GM19328 (cell line): ENCODE measurements at regions not wholly inside any gene's neighbourhood (a gene's known extent, or its start where the extent isn't known, plus 50 kb on each side); places are given as distances from the start of the nearest gene placed in this dataset.
"Not testable (repeated sequence)": the region's sequence is repeated elsewhere in the genome, so short reads cannot be mapped to it uniquely, and the experiment has no call there.

ENCODE experiments used
- ATAC-seq: cut with Tn5 transposase; IDR thresholded peaks from one replicate; pipeline ENCODE4 v1.9.1; 2021; ENCODE audit warnings: mild to moderate bottlenecking, moderate library complexity; ENCODE audit not compliant: unreplicated experiment

DNA sequence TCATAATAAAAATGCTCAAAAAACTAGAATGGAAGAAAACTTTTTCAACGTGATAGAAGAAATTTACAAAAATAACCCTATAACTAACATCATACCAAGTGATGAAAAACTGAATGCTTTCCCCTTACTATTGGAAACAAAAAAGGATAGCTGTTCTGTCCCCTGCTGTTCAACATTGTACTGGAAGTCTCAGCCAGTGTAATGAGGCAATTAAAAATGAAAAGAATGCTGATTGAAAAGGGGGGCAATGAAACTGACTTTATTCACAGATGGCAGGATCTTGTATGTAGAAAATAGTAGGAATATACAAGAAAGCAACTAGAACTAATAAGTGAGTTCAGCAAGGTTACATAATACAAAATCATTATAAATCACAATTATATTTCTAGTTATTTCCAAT lies 337.9 kb upstream of the KITLG start:
- no peak for ATAC-seq

DNA sequence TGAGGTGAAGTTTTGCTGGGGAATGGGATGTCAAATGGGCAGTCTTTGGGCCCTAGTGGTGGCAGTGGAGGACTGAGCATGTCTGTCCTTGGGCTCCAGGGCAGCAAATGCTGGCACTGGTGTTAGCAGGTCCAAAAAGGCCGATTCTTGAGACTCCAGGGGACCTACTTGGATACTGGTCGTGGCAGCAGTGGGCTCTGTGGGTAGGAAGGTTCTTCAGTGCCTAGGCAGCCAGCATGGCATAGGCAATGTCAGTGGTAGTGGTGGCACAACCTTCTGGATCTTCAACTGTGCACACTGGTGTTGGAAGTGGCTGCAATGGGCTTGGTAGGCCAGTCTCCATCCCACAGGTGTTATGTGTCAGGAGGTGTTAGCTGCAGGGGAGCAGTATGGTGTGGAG lies 334.7 kb upstream of the KITLG start:
- no peak for ATAC-seq

DNA sequence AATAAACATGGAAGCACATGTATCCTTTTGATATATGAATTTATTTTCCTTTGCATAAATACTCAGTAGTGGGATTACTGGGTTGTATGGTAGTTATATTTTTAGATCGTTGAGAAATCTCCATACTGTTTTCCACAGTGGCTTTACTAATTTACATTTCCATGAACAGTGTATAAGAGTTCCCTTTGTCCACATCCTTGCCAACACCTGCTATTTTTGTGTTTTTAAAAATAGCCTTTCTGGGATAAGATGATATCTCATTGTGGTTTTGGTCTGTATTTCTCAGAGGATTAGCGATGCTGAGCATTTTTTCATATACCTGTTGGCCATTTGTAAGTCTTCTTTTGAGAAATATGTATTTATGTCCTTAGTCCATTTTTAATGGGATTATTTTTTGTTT lies 329.2 kb upstream of the KITLG start:
- no peak for ATAC-seq

DNA sequence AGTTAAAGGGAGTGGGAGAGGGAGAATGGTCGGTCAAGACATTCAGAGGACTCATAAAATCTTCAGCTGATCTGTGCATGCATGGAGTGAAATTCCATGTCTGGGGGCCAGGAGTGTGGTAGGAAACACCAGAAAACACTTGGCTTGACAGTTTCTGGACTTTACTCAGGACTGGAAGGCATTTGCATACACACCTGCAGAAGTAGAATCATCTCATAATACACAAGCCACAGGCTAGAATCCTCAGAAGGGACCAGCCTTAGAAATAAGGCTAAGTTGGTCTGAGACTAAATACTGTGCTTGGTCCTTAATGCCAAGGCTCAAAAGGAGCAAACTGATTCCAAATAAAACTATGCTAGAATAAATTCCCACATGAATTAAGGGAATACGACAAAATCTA lies 328.1 kb upstream of the KITLG start:
- no peak for ATAC-seq

DNA sequence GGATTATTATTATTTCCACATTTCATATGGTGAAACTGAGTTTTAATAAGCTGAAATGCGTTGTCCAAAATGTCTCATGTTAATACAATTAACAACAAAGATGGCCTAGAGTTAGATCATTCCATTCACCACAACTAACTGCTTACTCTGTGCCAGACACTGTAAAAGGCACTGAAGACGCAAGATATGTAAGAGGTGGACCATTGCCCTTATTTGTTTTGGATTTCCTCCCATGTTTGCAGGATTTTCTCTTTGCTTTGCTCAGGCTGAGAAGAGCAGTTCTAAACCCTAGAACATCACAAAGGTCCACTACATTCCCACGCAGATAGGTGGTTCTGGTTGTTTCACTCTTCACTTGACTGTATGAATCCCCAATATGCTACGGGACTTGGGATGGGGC lies 324.4 kb upstream of the KITLG start:
- no peak for ATAC-seq

DNA sequence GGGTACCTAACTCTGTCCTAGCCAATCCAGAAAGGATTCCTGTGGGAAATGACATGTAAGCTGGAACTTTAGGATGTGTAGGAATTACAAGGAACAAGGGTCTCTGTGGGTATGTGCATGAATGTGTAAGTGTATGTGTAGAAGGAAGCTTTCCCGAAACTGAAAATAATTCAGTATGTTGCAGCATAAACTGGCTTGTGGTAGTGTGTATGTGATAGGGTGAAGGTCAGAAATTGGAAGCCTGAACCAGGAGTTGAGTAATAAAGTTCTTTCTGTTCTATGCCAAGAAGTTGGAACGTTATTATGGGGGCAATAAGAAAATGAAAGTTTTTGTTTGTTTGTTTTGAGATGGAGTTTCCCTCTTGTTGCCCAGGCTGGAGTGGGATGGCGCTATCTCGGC lies 323.1 kb upstream of the KITLG start:
- ATAC-seq, result no peak

DNA sequence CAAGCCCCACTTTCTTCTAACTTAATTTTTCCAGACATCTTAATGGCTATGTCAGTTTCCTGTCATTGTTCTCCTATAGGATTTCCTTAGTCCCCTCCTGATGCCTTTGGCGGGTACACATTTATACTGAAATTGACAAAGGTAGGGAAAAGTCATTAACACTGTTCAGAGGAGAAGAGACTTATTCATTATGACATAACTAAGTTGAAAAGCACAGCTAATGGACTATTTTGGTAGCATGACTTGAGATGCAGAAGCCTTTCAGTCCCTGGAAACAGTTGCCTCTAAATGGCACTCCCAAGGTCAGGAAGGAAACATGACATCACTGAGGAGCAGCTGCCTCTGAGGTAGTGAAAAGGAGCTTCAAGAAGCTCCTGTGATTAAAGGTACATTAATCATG lies 317.5 kb upstream of the KITLG start:
- ATAC-seq, result no peak

DNA sequence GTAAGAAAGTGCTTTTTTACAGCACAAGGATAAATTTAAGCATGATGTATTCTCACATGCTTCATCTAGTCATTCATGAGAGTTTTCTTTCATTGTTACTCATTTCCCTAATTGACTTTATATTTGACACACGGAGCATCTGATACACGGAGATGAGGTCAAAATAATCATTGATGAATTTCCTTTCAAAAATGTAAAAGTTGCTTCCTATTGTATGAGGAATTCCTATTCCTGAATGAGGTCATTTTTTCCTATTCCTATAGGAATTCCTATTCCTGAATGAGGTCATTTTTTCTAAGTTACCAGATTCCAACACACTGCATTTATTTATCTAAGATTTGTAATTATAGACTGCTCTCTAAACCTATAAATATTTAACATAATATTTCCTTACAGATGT lies 316.7 kb upstream of the KITLG start:
- ATAC-seq, result no peak

DNA sequence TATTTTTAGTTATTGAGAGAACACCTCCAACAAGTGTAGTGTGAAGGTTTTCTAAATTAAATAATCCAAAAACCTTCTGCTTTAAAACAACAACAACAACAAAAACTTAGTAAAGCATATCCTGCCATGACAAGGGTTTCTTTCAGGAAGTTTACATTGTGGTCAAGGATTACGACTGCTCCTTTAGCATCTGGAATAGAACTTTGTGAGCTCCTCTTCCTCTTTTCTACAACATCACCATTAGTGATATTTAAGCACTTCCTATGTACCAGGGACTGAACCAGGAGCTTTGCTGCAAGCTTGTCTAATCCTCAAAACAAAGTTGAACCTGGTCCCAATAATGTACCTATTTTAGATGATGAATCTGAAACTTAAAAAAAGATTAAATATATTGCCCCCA lies 315.4 kb upstream of the KITLG start:
- no peak for ATAC-seq

DNA sequence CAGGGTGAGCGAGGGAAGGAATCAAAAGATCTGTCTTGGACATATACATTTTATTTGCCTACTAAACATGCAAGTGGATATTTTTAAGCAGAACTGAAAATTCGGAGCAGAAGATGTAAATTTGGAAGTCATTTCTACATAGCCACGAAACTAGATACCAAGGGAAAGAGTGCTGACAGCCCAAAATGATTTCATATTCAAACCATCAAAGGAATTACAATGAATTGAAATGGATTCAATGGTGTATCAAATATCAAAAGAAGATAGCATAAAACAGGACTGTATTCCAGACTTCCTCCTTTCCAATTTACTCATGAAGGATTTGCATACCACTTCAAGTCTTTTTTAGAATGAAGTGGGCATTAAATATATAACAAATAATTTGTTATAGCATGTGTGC lies 313.5 kb upstream of the KITLG start:
- ATAC-seq, result no peak

DNA sequence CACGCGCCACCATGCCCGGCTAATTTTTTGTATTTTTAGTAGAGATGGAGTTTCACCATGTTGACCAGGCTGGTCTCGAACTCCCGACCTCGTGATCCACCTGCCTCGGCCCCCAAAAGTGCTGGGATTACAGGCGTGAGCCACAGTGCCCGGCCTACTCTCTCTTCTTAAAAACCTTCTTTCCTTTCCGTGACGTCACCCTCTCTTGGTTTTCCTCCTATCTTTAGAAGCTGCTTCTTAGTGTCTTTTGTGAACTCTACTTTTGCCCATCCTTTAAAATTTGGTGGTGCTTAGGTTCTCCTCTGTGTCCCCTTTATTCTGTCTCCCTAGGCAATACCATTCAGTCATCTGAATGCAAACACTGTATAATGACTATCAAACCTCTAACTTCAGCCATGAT lies 311.2 kb upstream of the KITLG start:
- not testable (repeated sequence) for ATAC-seq

DNA sequence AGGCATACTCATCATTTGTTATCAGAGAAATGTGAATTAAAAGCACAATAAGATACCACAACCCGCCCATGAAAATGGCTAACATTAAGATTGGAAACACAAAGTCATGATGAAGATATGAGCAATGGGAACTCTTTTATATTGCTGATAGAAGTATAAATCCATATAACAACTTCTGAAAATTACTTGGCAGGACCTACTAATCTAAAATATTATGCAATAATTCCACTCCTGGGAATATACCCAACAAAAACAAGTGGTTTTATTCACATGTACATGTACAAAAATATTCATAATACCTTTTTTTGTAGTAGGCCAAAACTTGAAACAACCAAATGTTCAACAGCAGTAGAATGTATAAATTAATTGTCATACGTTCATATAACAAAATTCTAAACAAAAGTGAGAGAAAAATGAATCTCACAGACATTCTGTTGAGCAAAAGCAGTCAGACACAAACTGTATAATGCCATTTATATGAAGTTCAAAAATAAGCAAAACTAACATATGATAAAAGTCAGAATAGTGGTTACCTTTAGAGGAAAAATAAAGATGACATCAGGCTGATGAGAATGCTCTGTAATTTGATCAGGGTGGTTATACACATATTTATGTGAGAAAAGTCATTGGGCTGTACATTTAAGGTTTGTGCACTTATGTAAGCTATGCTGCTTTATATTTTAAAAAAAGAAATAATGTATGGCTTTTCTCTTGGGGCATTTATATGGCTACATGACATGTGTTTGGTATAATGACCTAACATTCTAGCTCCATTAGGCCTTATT lies 309.2 kb upstream of the KITLG start:
- ATAC-seq, result no peak

DNA sequence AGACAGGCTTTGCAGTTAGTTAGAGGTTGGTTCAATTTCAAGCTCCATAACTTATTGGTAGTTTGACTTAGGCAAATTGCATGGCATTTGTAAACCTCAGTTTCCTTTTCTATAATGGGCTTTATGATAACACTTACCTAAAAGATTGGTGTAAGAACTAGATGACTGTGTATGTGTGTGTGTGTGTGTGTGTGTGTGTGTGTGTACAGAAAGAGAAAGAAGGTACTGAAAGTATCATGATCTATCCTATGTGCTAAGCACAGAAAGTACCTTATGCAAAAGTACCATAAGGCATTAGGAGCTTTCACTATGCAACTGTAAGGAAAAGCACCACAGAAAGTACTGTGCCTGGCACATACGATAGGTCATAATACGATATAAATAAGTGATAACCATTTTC lies 304.3 kb upstream of the KITLG start:
- ATAC-seq, result no peak

DNA sequence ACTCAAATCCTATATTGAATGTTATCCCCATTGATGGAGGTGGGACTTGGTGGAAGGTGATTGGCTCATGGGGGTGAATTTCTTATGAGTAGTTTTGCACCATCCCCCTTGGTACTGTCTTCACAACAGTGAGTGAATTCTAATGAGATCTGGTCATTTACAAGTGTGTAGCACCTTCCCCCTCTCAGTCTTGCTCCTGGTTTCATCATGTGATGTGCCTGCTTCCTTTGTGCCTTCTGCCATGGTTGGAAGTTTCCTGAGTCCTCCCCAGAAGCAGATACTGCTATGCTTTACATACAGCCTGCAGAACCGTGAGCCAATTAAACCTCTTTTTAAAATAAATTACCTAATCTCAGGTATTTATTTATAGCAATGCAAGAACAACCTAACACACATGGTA lies 302.4 kb upstream of the KITLG start:
- ATAC-seq, result no peak

DNA sequence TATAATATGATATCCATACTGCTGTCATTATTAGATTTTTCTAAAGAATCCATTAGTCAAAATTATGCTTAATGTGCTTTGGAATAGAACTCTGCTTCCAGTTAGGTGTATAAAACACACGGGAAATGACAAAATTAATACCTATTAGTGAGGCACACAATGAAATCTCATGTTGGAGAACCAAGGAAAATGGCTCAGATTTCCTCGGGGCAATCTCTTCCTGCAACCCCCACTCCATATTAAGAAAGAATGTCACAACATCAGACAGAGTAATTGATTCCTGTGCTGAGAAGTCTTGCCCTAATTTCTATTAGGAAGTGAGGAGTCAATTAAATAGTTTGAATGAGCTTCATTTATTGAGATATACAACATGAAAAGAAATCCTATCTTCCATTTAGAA lies 299.8 kb upstream of the KITLG start:
- ATAC-seq, result no peak

DNA sequence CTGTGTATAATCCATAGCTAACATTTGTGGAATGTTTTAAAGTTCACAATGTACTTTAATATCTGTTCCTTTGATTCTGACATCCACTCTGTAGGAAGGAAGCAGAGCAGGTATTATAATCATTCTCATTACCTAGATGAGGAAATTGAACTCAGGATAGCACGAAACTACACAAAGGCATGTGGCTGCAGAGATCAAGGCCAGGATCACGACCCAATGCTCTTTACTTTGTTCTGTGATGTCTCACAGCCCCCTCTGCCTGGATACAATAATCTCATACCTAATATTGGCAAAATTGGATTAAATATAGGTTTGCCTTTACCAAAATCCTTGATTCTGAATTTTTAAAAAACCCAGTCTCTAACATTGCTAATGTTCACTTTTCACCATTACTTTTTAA lies 298.0 kb upstream of the KITLG start:
- no peak for ATAC-seq

DNA sequence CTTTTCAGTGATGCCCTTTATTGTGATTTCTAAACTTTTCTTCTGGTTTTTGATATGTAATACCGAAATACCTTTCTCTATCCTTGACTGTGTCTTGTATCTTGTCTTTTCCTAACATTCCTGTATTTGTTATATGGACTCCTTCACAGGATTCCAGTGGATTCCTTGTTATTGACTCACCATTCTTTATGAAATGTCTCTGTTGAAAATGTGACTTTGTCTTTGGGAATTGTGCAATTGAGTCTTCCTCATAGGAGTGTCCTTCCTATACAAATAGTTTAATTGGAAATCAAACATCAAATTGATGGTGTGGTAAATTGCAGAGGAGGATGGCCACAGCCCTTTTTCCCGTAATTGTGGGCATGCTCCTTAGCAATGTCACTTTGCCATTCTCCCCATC lies 296.6 kb upstream of the KITLG start:
- no peak for ATAC-seq

DNA sequence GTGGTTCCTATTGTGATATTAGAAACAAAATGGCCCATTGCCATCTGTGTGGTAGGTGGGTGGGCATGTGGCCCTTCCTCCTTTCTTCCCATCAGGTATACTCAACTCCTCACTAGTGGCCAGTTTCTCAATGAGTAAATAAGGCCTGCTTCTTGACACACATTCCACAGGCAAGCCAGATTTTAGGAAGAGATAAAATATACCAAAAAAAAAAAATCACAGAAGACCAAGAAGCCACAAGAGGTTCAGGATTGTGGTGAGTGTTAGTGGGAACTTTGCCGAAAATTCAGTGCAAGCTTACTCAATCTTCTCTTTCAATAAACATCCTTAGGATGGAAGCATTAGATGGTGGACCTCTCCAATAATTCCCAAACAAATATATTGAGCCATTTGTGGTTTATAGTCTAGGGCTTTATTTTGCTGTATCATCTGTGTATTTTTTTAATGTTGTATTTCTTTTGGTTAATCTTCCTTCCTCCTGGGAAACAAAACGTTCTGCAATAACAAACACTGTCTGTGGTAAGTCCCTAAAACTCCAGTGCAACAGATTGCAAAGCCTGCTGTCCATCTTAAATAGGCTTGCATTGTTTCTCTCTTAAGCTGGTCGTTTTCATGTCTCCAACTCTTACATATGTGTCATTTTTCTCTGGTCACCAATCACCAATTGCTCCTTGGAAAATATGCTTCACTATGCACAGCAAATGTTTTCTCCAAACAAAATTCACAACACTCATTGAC lies 289.9 kb upstream of the KITLG start:
- no peak for ATAC-seq

DNA sequence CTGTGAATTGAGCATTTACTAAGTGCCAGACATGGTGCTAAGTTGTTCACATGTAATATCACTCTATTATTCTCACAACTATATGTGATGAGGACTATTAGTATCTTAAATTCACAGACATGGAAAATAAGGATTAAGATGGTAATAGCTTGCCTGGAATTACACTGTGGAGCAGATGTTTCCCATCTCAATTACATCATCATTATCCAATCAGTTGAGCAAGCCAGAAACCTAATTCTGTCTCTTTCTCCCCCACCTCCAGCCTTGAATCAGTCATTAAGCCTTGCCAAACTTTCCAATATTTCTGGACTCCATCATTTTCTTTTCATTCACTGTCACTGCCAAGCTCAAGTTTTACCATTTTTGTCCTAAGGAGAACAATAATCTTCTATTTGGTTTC lies 287.8 kb upstream of the KITLG start:
- ATAC-seq, result no peak

DNA sequence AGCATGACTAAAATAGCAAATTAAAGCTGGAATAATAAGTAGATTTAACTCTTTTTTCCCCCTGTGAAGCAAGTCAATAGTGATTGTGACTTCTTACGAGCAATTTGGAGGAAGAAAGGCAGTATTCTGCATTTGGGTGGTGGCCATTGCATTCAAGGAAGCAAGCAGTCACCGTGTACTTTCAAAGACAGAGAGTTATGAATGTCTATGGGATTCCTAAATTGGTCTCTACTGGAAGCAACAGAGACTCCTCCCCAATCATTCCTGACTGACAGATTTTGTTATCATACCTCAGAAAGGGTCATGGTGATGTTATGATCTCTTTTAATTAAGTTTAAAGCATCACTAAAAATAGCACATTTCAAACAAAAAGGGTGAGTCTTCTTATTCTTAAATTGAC lies 287.2 kb upstream of the KITLG start:
- no peak for ATAC-seq

DNA sequence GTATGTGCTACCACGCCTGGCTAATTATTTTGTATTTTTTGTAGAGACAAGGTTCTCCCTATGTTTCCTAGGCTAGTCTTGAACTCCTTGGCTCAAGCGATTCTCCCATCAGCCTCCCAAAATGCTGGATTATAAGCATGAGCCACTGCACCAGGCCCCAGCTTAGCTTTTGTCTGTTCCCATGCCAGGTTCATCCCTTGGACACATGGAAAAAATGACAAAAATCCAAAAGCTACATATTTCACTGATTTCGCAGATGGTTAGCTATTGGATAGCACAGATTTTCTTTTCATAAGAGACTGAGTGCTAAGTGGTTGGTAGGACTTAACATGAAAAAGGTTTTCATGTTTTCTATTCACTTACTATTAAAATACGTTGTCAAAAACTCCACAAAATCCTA lies 286.6 kb upstream of the KITLG start:
- no peak for ATAC-seq

DNA sequence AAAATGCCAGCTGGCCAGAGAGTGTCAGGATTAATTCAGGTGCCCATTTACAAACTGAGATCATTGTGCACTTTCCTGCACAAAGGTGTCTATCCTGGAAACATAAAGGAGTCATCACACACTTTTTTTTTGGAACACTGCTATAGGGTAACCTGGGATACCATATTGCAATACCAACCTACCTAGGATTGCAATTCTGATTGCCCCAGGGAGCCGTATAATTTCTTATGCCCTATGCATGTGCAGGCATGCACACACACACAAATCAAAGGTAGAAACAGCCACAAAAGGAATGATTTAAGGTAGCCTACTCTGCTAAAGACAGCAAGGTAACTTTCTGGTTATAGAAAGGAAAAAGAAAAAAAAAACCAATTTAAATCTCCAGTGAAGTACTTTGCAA lies 285.3 kb upstream of the KITLG start:
- ATAC-seq, result no peak

DNA sequence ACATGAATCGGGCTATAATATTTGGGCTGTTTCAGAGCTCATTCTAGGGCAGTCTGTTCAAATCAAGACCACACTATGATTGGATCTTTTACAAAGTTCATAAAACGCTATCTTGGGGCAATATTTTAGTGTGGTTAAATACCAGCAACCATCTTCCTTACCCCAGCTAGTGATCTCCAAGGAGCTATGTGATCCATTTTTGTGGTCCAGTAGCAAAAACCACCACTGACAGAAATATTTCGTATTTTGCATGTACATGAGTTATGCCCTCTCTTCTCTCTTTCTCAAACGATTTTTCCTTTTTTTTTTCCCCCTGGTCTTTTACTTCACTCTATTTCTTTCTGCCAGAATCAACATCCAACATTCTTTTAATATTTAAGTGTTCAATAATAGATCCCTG lies 280.6 kb upstream of the KITLG start:
- ATAC-seq, result no peak
